A673 (cell line): ENCODE measurements at regions not wholly inside any gene's neighbourhood (a gene's known extent, or its start where the extent isn't known, plus 50 kb on each side); places are given as distances from the start of the nearest gene placed in this dataset.

Experiments used
- BruUV-seq: library from RNA; stranded (reverse); fragments of 400-500 nt; replicated peaks from 2 replicates; lab custom pipeline; 2021; lab: Mats Ljungman, UMichigan
- CTCF ChIA-PET: fragments of 300-600 bp; sonication (Branson Sonifier 250); formaldehyde crosslinking; loops from one replicate; lab custom pipeline; 2022; ENCODE audit warnings: antibody characterized with exemption; lab: Charles Lee
- POLR2A ChIA-PET: fragments of 300-600 bp; sonication (Branson Sonifier 250); formaldehyde crosslinking; loops from one replicate; lab custom pipeline; 2022; ENCODE audit warnings: antibody characterized with exemption; ENCODE audit not compliant: low non-redundant PET; lab: Charles Lee
- DNase-seq: peaks from one replicate; pipeline ENCODE4 v3.0.0-alpha.2; 2015; ENCODE audit warnings: low spot score
- H3K27ac ChIP-seq: fragments of 200-600 bp; sonication (generic); 2 replicates; pipeline ENCODE4 v1.5.1; 2016; ENCODE audit warnings: mixed run types, low read depth, mild to moderate bottlenecking, mixed read lengths, antibody characterized with exemption, low read length; ENCODE audit not compliant: poor library complexity, severe bottlenecking
- H3K27me3 ChIP-seq: fragments of 200-600 bp; sonication (generic); replicated peaks from 2 replicates; pipeline ENCODE4 v1.6.1; 2017; ENCODE audit warnings: mixed run types, low read depth, mild to moderate bottlenecking, mixed read lengths, antibody characterized with exemption, low read length; ENCODE audit not compliant: insufficient read depth, poor library complexity
- H3K36me3 ChIP-seq: fragments of 200-600 bp; sonication (generic); 2 replicates; pipeline ENCODE4 v1.6.1; 2016; ENCODE audit warnings: mixed run types, mild to moderate bottlenecking, mixed read lengths, antibody characterized with exemption, low read length; ENCODE audit not compliant: insufficient read depth, poor library complexity, severe bottlenecking
- H3K4me1 ChIP-seq: fragments of 200-600 bp; sonication (generic); 2 replicates; pipeline ENCODE4 v1.6.1; 2017; ENCODE audit warnings: mixed run types, mild to moderate bottlenecking, mixed read lengths, antibody characterized with exemption, low read length; ENCODE audit not compliant: insufficient read depth, poor library complexity, severe bottlenecking
- H3K4me3 ChIP-seq: fragments of 200-600 bp; sonication (generic); 2 replicates; pipeline ENCODE4 v1.5.1; 2016; ENCODE audit warnings: low read depth, mixed run types, mild to moderate bottlenecking, mixed read lengths, low read length; ENCODE audit not compliant: poor library complexity, severe bottlenecking
- H3K9me3 ChIP-seq: fragments of 200-600 bp; sonication (generic); 2 replicates; pipeline ENCODE4 v1.6.1; 2016; ENCODE audit warnings: mixed run types, low read depth, mild to moderate bottlenecking, mixed read lengths, antibody characterized with exemption, low read length; ENCODE audit not compliant: poor library complexity, severe bottlenecking
- EZH2 ChIP-seq: fragments of 200-600 bp; sonication (generic); IDR thresholded peaks from 2 replicates; pipeline ENCODE4 v1.6.1; 2017; ENCODE audit warnings: borderline replicate concordance, low read depth, mild to moderate bottlenecking, mixed read lengths, antibody characterized with exemption, low read length; ENCODE audit not compliant: poor library complexity, severe bottlenecking
- intact Hi-C: fragments of 100-400 bp; cut with micrococcal nuclease; formaldehyde crosslinking; loops from one replicate; pipeline ENCODE4 v1.10.0; 2022; ENCODE audit not compliant: unreplicated experiment
- TF ChIP-seq, protein P1 (sequence below): fragments of 300-800, 200-600 bp; sonication (generic); conservative IDR thresholded peaks from 2 replicates; pipeline ENCODE4 v1.5.1; 2017; ENCODE audit warnings: low read depth, mild to moderate bottlenecking, antibody characterized with exemption, low read length, moderate library complexity, mixed read lengths

DNA sequence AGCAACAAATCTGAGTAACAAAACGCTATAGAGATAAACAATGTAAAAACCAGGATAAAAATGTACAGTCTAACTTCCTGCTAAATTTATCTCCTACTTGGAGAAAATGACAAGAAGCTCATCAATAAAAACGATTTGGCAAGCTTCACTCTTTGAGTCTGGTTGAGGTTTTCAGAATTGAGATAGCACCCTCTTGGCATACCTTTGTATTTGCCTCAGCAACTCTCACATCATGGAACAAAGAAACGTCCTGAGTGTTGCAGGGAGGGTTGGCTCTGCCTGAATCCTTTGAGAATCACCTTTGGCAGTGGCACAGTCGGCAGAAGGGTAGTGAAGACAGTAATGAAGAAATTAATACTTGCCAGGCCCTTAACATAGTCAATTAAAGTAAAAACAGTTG is 430.6 kb downstream of the GRB14 start:
- Histone ChIP-seq H3K27ac (no peak overlapping the region), H3K4me3 (no peak overlapping the region), H3K36me3 (no peaks in the 10 kb centered on the region), H3K4me1 (no peaks in the 10 kb centered on the region), H3K9me3 (no peaks in the 10 kb centered on the region), H3K27me3 (peaks cover 18% of the 10 kb centered on the region)
- intact Hi-C loops, result no loop called here
- BruUV-seq, result no TSS peak
- no peak for DNase-seq
- CTCF ChIA-PET, result no interaction called here
- POLR2A ChIA-PET, result no interaction called here
- TF ChIP-seq, protein P1, sequence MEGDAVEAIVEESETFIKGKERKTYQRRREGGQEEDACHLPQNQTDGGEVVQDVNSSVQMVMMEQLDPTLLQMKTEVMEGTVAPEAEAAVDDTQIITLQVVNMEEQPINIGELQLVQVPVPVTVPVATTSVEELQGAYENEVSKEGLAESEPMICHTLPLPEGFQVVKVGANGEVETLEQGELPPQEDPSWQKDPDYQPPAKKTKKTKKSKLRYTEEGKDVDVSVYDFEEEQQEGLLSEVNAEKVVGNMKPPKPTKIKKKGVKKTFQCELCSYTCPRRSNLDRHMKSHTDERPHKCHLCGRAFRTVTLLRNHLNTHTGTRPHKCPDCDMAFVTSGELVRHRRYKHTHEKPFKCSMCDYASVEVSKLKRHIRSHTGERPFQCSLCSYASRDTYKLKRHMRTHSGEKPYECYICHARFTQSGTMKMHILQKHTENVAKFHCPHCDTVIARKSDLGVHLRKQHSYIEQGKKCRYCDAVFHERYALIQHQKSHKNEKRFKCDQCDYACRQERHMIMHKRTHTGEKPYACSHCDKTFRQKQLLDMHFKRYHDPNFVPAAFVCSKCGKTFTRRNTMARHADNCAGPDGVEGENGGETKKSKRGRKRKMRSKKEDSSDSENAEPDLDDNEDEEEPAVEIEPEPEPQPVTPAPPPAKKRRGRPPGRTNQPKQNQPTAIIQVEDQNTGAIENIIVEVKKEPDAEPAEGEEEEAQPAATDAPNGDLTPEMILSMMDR, result no peak
- no peak for TF ChIP-seq EZH2

GRCh38 chr2:164189851-164190250 is 431.4 kb downstream of the GRB14 start:
- Histone ChIP-seq H3K4me1 (no peaks in the 10 kb centered on the region), H3K27me3 (peaks cover 18% of the 10 kb centered on the region), H3K4me3 (no peak overlapping the region), H3K27ac (no peak overlapping the region), H3K36me3 (no peaks in the 10 kb centered on the region), H3K9me3 (no peaks in the 10 kb centered on the region)
- no peak for DNase-seq
- intact Hi-C loops, result no loop called here
- ChIA-PET CTCF (no interaction called here), POLR2A (no interaction called here)
- TF ChIP-seq, protein P1, result no peak
- no peak for TF ChIP-seq EZH2
- BruUV-seq, result no TSS peak

DNA sequence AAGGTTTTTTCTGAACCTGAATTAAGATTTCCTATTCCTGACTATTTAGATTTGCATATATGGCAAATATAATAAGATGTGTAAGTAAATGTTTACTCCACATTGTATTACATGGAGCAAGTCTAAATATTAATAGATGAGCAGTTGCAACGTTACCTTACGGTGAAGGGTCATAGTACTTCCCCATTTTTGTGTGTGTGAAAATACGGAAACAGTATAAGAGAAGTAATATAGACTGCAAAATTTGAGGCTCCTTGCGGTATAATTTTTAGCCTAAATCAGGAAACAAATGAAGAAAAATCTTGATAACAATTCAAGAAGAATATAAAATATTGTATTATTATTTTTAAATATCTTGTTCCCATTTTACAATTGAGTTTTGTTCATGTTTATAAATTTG is 434.2 kb downstream of the GRB14 start:
- intact Hi-C loops, result no loop called here
- Histone ChIP-seq H3K36me3 (no peaks in the 10 kb centered on the region), H3K4me1 (no peaks in the 10 kb centered on the region), H3K4me3 (no peak overlapping the region), H3K27ac (no peak overlapping the region), H3K9me3 (no peaks in the 10 kb centered on the region), H3K27me3 (peaks cover 18% of the 10 kb centered on the region)
- CTCF ChIA-PET, result no interaction called here
- DNase-seq, result no peak
- no TSS peak for BruUV-seq
- POLR2A ChIA-PET, result no interaction called here
- TF ChIP-seq, protein P1, result no peak
- no peak for TF ChIP-seq EZH2
